Heart left ventricle (tissue), 13 donors: ENCODE measurements at regions not wholly inside any gene's neighbourhood (a gene's known extent, or its start where the extent isn't known, plus 50 kb on each side); places are given as distances from the start of the nearest gene placed in this dataset.

Experiments used
- CTCF ChIP-seq, 12 donors: fragments of 200-600 bp; sonication (generic) in 4 of 12; IDR thresholded peaks; one replicate each; pipeline versions ENCODE4 v1.5.0 to v1.8.0; 2018 to 2022; ENCODE audit warnings: antibody characterized with exemption in 12 of 12, mild to moderate bottlenecking in 5 of 12
- POLR2A ChIP-seq, 2 donors: fragments of 450-650 bp; IDR thresholded peaks; one replicate each; pipeline ENCODE4 v1.6.1; 2017; ENCODE audit warnings: antibody characterized with exemption in 2 of 2, mild to moderate bottlenecking in 2 of 2, moderate library complexity in 2 of 2
- donor health status: ischemic (EF 13 %, LVEDD 7.1; RV severe dilation, severe dysfunction).
- donor health status: DM: no; HTN: yes; CAD: no.
- donor health status: DM: no; HTN: no; CAD: no.
- donor health status: ischemic (EF 25% LVEDD 6.9; RV normal size, moderate dysfunction).
- donor health status: ischemic (EF 25% LVEDD 5.7; RV mildly dilated, moderate dysfunction).
- donor health status: ischemic (EF 35%, LVEDD 5.7; RV mildly dilated, moderate dysfunction).
- donor health status: nonischemic (EF 11% LVEDD 7.7; RV severe dilation, severe dysfunction).
- donor health status: DM: yes; HTN: yes; CAD: no.
- donor health status: PGD.
- donor health status: ischemic (EF 29% LVEDD 5.4; RV normal size, mild dysfunction).
- donor health status: nonischemic (EF 23%, LVEDD 6.1; RV moderate dilation, normal function).

GRCh38 chr18:61132031-61132430 is 201.2 kb upstream of the CDH20 start:
- TF ChIP-seq POLR2A (IDR thresholded peaks at IDR 0.05) (no peak), CTCF (IDR thresholded peaks at IDR 0.05) (no peak)
